ENCODE measurements at regions not wholly inside any gene's neighbourhood (a gene's known extent, or its start where the extent isn't known, plus 50 kb on each side); places are given as distances from the start of the nearest gene placed in this dataset.

DNA sequence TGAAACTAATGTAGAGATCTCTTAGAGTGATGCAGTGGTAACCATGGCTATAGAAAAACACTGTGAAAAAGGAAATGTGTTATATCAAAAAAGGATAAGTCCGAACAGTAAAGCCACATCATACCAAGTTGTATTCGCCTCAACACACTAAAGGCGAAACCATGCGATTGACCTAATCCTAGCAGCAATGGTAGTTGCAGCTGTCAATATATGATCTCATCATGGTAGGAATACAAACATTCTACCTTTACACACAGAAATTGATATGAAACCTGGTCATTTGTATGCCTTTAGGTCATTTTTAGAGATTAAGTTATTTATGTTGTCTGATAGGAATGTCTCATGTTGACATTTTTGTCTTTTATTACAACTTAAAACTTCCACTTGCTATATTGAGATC is 271.9 kb downstream of the SLITRK6 start:
- Histone ChIP-seq H3K9me3 (no peaks in the 10 kb centered on the region), H3K4me1 (ENCODE audit: control insufficient read depth in 1 of 2, low read depth in 2 of 2) (no peaks in the 10 kb centered on the region), H3K36me3 (no peaks in the 10 kb centered on the region), H3K27ac (no peak overlapping the region), H3K27me3 (replicated peaks; ENCODE audit: insufficient read depth) (no peaks in the 10 kb centered on the region), H3K4me3 (no peak overlapping the region)
- TF ChIP-seq, protein P1, sequence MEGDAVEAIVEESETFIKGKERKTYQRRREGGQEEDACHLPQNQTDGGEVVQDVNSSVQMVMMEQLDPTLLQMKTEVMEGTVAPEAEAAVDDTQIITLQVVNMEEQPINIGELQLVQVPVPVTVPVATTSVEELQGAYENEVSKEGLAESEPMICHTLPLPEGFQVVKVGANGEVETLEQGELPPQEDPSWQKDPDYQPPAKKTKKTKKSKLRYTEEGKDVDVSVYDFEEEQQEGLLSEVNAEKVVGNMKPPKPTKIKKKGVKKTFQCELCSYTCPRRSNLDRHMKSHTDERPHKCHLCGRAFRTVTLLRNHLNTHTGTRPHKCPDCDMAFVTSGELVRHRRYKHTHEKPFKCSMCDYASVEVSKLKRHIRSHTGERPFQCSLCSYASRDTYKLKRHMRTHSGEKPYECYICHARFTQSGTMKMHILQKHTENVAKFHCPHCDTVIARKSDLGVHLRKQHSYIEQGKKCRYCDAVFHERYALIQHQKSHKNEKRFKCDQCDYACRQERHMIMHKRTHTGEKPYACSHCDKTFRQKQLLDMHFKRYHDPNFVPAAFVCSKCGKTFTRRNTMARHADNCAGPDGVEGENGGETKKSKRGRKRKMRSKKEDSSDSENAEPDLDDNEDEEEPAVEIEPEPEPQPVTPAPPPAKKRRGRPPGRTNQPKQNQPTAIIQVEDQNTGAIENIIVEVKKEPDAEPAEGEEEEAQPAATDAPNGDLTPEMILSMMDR (IDR thresholded peaks at IDR 0.05) = no peak
- ATAC-seq (ENCODE audit: insufficient number of reproducible peaks, low FRiP score, low read depth) (no peak), DNase-seq (ENCODE audit: low spot score) (no peak)

DNA sequence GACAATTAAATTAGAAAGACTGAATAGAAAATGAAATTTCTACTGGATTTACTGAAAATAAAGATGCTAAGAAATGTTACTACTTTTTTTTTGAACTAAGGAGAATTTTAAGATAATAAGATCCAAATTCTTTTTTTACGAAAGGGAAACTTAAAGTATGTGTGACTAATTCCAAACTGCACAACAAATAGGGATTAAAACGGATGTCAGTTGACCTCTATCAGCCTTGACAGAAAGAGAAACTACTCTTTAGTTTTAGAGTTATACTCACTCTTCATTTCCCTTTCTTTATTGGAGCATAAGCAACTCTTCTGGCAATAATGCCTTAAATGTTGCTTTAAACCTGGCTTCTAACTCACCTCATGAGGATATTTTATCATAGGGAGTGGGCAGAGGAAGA is 273.8 kb downstream of the SLITRK6 start:
- DNase-seq (ENCODE audit: low spot score) (no peak), ATAC-seq (ENCODE audit: insufficient number of reproducible peaks, low FRiP score, low read depth) (no peak)
- Histone ChIP-seq H3K27ac (no peak overlapping the region), H3K9me3 (no peaks in the 10 kb centered on the region), H3K27me3 (replicated peaks; ENCODE audit: insufficient read depth) (no peaks in the 10 kb centered on the region), H3K36me3 (no peaks in the 10 kb centered on the region), H3K4me3 (no peak overlapping the region), H3K4me1 (ENCODE audit: control insufficient read depth in 1 of 2, low read depth in 2 of 2) (peaks cover 11 to 16% of the 10 kb centered on the region in 2 donors)
- TF ChIP-seq, protein P1 (IDR thresholded peaks at IDR 0.05) = no peak

DNA sequence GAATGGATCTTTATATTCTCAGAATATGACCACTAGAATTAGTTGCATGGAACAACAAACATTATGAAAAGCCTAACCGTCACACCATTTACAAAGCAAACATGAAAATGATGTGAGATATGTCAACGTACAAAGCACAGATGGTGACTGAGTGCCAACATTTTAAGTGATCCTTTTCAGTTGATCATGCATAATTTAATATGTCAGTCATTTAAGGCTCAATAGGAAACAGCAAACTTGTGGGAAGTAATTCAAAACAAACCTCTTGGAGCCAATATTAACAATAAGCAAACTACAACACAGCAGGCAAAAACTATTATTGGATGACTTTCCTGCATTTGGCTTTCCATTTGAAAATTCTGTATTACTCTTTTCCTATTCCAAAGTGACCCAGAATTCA is 277.6 kb downstream of the SLITRK6 start:
- no peak for ATAC-seq (ENCODE audit: insufficient number of reproducible peaks, low FRiP score, low read depth)

DNA sequence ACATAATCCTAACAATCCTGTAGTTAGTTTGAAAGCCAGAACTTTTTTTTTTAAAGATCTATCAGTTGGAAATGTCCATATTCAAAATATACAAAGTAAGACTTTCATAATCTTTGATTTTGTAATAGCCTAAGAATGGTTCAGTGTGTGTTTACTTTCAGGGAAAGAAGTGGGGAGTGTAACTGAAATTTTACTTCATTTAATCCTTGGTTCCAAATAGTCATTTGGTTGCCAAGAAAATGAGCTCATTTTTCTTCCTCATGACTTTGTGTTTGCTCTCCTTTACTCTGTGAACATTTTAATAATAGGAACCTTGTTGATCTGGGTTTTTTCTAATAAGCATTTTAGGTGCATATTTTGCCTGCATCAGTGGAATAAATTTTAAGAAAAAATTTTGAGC is 278.8 kb downstream of the SLITRK6 start:
- peak overlapping the region in 1 of 2 donors; percentile 30 for H3K27ac ChIP-seq
- DNase-seq (ENCODE audit: low spot score) (no peak), ATAC-seq (ENCODE audit: insufficient number of reproducible peaks, low FRiP score, low read depth) (no peak)
- H3K4me3 ChIP-seq = no peak overlapping the region
- no peaks in the 10 kb centered on the region for H3K27me3 ChIP-seq (replicated peaks; ENCODE audit: insufficient read depth)
- H3K9me3 ChIP-seq = no peaks in the 10 kb centered on the region
- H3K36me3 ChIP-seq = no peaks in the 10 kb centered on the region
- TF ChIP-seq, protein P1 (IDR thresholded peaks at IDR 0.05) = no peak
- H3K4me1 ChIP-seq (ENCODE audit: control insufficient read depth in 1 of 2, low read depth in 2 of 2) = peaks cover 12 to 23% of the 10 kb centered on the region in 2 donors

More for the DNA sequence above, 277.6 kb downstream of the SLITRK6 start:
- TF ChIP-seq, protein P1 (IDR thresholded peaks at IDR 0.05) = no peak
- H3K4me3 ChIP-seq = no peak overlapping the region
- DNase-seq (ENCODE audit: low spot score) = no peak
- no peak overlapping the region for H3K27ac ChIP-seq
- H3K36me3 ChIP-seq = no peaks in the 10 kb centered on the region
- no peaks in the 10 kb centered on the region for H3K9me3 ChIP-seq
- peaks cover 12 to 23% of the 10 kb centered on the region in 2 donors for H3K4me1 ChIP-seq (ENCODE audit: control insufficient read depth in 1 of 2, low read depth in 2 of 2)
- no peaks in the 10 kb centered on the region for H3K27me3 ChIP-seq (replicated peaks; ENCODE audit: insufficient read depth)

DNA sequence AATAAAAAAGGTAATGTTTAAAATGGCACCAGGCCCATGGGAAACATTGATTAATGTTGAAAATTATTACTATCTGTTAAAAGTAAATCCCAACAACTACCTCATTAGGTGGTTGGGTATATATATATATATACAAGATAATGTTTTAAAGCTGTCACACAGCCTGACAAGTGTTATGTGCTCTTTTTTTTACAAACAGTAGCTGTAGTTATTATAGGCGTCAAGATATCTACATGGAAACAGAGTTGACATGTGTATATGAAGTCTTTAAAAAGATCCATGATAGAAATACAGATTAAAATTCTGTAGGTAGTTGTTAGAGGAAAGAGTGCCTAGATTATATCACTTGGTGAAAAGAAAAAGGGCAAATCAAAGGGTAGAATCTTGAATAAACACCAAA is 279.9 kb downstream of the SLITRK6 start:
- ATAC-seq (ENCODE audit: insufficient number of reproducible peaks, low FRiP score, low read depth) (no peak), DNase-seq (ENCODE audit: low spot score) (no peak)
- Histone ChIP-seq H3K27ac (no peak overlapping the region), H3K4me3 (no peak overlapping the region), H3K27me3 (replicated peaks; ENCODE audit: insufficient read depth) (no peaks in the 10 kb centered on the region), H3K4me1 (ENCODE audit: control insufficient read depth in 1 of 2, low read depth in 2 of 2) (peaks cover 12 to 23% of the 10 kb centered on the region in 2 donors), H3K36me3 (no peaks in the 10 kb centered on the region), H3K9me3 (no peaks in the 10 kb centered on the region)
- TF ChIP-seq, protein P1 (IDR thresholded peaks at IDR 0.05) = no peak
